HG03432 (cell line): ENCODE measurements at regions not wholly inside any gene's neighbourhood (a gene's known extent, or its start where the extent isn't known, plus 50 kb on each side); places are given as distances from the start of the nearest gene placed in this dataset.
"Not testable (repeated sequence)": the region's sequence is repeated elsewhere in the genome, so short reads cannot be mapped to it uniquely, and the experiment has no call there.

ENCODE experiments used
- ATAC-seq: cut with Tn5 transposase; IDR thresholded peaks from one replicate; pipeline ENCODE4 v1.9.1; 2021; ENCODE audit warnings: mild to moderate bottlenecking, moderate library complexity; ENCODE audit not compliant: unreplicated experiment

DNA sequence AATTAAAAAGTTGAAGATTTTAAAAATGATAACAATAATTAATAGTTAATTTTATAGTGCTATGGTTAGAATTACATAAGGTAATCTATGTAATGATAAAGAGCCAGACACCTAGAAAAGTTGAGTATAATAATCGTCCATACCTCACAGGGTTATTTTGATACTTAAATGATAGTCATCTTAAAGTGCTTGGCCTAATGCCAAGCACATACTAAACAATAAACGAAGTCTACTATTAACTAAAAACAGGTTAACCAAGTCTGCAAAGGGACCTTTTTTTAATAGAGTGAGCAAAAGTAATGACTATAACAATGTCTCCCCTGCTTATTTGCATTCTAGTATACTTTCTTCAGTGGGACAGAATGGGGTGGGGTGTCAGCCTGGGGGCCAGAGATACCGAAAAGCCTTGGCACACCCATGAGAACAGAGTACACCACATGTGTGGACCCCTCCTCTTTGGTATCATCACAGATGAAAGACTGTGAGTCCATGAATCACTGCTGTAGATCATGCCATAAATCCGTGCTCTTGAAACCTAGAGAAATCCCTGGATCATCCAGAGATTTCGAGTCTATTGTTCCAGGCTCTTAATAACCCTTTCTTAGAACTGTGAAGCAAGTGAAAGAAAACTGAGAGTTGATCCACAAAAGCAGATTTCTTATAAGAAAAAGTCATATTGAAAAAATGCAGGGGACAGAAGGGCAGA is 249.5 kb downstream of the PRELID2 start:
- ATAC-seq = no peak

DNA sequence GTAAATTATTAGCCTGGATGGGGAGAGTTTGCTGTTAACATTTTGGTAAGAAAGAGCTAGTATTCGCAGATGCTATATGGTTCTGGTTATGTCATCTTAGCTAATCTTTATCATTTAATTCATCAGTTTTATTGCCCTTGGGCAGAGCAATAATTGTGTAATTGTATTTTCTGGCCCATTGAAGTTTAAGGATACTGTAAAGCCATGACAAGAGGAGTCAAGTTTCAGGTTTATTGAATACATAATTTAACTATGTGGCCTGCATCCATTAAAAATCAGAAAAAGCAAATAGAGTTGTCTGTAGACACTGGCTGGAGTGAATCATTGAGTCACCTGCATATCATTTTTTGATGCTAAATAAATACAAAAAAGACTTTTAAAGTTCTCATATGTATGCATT is 255.8 kb downstream of the PRELID2 start:
- no peak for ATAC-seq

DNA sequence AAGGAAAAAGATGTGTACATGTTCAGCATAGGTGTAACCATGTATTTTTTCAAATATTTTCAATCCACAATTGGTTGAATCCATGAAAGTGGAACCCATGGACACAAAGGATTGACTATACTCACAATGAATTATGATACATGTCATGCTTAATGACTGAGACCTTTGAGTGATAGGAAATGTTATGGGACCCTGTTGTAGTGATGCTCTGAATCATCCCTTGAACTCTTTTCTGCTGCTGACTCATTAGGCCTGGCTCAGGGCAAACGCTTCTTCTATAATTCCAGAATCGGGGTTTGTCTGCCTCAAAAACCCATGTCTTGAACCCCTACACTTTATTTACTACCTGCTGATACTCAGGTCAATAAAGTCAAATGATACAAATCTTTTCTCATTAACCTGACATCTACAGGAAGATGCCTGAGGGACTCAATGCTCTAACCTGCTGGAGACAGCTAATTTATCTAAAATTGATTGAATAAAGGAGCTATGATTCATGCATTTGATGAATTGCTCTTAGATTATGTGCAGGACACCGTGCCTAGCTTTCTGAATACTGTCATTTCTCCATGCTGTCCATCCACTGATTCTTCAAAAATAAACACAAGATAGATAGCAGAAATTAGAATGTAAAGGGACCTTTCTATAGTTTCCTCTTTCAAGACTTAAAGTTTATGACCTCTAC is 260.1 kb downstream of the PRELID2 start:
- ATAC-seq = no peak

DNA sequence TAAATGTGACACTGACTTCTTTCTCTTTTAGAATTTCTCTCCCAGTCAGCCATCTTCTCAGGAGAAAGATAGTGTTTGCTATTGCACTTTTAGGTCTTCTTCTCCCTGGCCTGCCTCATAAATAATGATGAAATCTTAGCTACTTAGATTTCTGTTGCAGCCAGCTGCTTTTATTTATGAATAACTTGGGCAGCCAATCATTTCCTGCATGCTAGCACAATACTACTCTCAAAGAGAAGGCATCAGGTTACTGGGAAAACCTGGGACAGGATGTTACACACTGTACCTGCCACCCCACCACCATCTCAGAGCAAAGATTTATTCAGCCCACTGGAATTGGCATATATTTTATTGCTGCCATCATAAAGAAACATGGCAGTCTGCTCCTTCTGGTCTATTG is 266.6 kb downstream of the PRELID2 start:
- ATAC-seq = no peak

DNA sequence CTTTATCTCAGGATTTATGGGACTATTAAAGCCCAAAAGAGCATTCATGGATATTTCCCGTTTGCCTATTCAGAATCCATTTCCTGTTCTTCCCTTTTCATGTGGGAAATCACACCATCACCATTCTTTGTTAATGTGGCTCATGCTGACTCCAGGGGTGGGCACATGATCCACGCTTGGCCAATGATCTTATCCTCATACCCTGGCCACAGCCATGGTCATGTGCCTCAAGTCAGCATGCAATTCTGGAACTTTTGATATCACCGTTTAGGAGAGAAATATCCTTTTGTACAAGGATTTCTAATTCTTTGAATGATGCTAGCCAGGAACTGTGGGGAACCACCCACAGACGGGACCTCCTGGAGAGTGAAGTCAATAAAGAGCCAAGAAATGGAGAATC is 272.2 kb downstream of the PRELID2 start:
- ATAC-seq = no peak

DNA sequence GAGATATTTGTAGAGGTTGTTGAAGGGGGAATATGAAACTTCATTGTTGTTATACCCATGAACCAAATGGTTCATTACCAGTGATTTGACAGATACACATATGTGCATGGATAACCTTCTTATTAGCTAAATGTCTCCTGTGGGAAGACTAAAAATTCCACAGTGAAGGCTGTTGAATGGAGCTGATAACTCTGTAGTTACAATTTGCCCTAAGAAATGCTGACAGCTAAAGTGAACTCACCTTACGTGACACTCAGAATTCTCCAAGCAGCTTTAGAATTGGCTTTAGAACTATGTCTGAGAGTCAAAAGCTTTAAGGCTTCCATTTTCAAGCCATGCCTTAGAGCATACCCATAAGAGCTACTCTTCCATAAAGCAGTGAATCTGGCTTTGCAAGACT is 276.9 kb downstream of the PRELID2 start:
- no peak for ATAC-seq

DNA sequence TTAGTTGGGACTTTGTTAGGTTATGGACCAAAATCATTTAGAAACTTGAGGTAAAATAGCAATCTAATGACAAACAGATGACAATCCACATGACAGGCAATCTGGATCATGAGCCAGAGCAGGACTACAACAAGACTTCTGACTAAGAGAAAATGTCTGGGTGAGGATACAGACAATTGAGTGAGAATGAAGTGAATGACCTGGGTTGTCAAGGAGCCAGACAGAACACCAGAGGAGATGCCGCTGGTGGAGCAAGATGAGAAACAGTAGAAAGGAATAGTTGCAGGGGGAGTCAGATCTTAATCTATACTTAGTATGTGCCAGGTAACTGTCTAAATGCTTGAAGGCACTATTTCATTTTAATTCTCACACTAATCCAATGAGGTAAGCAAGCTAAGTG is 277.8 kb downstream of the PRELID2 start:
- no peak for ATAC-seq

DNA sequence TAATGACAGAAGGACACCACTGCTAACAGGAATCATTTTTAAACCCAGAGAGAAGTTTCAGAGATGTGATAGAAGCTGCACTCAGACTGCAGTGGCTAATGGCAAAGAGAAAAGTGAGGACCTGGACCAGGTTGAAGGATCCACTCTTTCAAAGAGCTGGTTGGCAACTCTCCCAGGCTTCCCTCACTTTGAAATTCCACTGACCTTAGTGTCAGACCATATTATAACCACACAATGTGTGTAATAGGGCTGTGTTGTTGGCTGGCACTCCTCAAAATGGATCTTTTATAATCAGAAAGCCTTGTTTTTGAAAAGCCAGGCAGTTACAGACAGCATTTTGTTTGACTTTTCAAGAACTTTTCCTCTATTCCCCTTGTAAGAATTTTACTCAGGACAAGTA is 280.7 kb downstream of the PRELID2 start:
- ATAC-seq = no peak

DNA sequence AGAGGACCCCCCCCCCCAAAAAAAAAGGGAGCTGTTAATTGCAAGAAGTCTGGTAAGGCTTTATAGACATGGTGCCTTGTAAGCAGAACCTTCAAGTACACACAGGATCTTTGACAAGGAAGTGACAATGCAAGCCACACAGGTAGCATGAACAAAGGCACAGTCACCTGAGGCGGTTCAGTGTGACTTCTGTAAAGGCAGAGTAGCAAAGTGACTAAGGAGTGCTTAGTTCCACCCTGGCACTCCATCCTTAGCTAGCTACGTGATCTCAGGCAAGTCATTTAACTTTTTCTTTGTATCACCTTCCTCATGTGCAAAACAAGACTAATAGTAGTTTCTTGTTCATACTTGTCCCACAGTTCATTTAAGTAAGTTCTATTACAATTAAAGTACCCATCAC is 282.0 kb downstream of the PRELID2 start:
- ATAC-seq = no peak

DNA sequence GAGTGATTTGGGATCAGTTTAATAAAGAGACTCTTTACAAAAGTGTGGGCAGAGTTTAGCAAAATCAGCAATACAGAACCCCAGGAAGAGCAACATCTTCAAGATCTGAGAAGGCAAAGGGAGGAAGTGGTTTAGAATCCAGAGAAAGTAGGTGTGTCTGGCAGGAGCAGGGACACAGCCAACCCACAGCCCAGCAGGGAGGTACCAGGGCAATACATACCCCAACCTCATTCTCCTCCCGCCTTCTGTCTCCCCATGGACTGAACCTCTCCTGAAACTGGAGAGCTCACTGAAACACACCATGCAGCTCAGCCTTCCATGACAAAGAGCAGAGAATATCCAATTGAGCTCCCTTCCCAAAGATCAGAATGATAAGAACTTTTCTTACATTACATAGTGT is 283.4 kb downstream of the PRELID2 start:
- ATAC-seq = no peak

DNA sequence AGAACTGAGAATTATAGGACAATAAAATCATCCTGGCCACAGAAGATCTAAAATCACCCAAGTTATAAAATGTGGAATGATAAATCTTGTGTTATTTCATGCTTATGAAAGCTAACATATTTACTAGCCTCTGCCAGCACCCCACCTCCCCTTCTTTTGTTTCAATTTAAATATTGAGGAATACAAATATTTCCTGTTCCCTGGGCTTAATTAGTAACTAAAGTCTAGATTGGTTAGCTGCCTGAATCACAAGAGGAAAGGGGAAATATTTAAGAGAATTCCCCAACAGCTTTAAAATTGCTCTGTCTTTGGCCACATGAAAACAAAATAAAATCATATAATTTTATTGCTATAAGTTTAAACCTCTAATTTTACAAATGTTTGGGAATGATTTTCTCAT is 287.0 kb downstream of the PRELID2 start:
- no peak for ATAC-seq

DNA sequence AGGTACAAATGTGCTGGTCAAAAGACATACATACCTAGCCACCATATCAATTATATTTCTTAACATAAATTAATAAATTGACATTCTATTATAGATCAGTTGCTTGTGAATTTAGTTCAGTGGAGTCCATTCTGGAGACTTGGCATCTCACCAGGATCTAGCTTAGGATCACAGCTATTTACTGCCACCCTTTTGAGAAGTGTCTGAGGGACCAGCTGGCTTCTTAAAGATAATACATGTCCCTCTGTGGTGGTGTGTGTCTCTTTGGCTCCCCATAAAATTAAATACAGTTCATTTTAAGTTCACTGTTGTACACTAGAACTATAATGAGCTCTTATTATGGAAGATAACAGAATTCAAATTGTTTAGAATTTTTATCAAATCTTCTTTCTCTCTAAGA is 290.7 kb downstream of the PRELID2 start:
- ATAC-seq = no peak

DNA sequence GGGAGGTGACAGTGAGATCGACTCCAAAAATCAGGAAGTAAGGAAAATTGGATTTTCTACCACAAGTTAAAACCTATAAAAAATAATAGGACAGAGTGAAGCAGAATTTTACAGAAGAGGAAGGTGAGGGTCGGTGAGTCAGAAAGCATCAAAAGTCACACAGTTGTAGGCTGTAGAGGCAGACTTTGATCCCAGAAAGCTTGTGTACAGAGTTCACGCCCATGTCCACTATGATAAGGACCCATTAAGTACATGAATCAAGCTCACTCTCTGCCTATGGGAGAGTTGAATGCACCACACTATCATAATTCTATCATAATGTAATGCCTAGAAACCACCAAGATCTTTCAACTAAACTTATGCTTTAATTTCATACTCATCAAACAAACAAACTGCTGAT is 291.2 kb downstream of the PRELID2 start:
- ATAC-seq = no peak

DNA sequence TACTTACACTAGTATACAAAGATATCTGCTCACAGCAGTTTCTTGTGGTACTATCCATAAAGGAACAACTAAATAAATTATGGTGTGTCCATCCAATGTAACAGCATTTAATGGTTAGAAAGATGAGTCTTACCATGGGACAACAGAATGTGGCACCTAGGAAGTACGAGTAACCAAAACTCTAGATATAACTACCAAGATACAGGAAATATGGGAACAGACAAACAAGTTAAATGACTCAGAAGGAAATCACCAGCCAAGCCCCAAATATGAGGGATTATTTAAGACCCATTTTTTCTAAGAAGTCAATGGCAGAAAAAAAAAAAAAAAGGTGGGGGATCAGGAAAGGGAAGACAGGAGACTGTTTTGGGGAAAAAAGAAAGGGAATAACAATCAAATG is 294.8 kb downstream of the PRELID2 start:
- no peak for ATAC-seq

DNA sequence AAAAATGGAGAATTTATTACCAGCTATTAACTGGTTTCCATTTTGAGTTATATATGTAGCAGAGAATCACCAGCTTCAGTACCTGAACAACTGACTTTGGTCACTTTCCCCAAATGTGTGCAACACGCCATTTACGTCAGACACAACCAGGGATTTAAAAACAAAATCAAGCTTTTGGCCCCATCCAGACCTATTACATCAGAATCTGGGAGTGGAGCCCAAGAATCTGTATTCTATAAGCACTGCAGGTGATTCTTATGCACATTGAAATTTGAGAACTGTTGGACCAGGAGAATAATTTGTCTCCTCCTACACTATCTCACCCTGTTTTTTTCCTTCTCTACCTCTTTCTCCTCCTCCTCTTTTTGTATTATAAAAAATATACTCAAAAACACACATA is 295.9 kb downstream of the PRELID2 start:
- ATAC-seq = no peak

DNA sequence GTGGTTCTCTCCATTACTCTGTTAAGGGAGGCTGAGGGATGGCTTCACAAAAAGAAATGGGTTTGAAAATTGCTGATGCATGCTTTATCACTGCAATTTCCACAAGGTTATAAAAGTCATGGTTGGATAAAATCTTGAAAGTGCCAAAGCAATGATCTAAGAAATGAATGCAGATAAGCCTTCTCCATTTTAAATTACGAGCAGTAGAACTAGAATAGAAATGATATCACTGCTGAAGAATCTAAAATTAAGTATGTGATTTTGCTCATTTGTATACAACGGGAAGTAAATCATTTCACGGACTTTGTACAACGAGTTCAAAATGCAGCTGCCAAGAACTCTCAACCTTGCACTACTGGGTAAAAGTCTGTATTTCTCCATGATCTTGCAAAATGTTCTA is 299.0 kb downstream of the PRELID2 start:
- ATAC-seq = no peak

DNA sequence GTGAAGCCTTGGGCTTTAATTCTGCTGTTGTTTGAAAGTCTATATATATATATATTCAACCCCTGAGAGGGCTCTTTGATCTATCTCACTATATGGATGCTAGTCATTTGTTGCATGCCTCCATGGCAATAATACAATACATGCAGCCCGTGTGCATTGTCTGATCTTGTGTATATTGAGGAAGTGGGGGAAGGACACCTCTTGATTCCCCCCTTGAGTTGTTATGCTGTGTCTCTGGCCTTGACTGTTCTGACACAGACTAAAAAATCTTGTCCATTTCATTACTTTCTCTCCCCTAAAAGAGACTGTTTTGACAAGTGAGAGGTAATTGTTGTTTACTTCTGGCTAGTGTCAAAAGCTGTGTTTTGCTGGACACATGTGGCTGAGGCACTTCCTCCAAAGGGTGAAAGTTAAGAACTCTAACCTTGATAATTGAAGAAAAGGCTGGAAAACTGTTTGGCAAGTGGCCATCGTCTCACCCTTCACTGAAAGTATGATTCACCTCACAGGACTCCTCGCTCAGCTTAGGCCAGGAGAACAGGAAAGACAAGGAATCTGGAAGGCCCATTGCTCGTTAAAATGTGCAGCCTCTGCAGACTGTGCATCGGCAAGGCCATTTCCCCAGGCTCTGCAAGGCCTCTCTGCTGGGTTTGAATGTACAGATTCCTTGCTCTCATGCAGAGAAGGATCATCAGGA is 304.0 kb downstream of the PRELID2 start:
- no peak for ATAC-seq

DNA sequence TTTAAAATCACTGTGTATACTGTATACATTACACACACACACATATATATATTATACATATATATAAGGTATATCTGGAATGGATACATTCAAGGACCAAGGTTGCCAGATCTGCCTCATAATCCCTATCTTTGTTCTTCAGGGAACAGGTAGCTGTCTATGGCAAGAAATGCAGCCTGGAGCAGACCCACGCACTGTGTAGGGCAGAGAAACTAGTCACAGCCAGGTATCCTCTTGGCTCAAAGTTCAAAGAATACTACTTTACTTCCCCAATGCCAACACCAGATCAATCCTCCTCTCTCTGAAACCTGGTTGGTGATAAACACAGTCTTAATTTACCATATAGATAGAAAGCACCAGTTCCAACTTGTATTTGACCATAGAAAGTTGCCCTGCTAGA is 313.6 kb downstream of the PRELID2 start:
- no peak for ATAC-seq

DNA sequence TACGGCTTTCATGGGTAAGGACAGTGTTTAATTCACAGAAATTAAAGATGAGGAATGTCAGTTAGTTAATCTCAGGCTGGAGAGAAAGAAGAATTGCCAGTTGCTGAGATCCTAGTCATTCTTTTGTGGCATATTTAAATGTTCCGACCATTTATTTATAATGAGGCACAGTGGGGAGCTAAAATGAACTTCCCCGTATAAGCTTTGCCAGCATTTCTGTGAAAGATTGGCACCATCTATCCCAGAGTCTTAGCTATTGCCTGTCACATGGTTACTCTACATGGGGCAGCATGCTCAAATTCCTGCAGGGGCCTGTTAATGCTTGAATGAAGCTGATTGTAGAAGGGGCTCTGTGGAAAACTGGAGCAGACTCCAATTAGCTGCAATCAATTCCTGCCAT is 314.1 kb downstream of the PRELID2 start:
- ATAC-seq = no peak

DNA sequence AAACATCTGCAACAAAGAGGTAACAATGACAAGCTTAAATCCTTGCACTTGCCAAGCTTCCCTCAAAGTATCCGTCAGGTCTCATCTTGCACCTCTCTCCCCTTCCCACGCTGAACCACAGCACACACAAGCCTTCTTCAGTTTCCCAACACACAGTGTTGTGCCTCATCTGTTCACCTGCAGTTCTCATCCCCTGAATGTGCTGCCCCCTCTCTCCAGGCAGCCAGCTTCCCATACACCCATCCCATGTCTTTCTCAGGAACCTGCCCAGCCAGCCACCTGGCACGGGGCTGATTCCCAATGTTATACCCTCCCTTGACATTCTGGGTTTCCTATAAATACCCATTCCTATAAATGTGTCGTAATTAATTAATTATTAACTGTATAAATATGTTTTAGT is 314.8 kb downstream of the PRELID2 start:
- no peak for ATAC-seq

DNA sequence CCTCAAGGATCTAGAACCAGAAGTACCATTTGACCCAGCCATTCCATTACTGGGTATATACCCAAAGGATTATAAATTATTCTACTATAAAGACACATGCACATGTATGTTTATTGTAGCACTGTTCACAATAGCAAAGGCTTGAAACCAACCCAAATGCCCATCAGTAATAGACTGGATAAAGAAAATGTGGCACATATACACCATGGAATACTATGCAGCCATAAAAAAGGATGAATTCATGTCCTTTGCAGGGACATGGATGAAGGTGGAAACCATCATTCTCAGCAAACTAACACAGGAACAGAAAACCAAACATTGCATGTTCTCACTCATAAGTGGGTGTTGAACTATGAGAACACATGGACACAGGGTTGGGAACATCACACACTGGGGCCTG is 317.6 kb downstream of the PRELID2 start:
- not testable (repeated sequence) for ATAC-seq

DNA sequence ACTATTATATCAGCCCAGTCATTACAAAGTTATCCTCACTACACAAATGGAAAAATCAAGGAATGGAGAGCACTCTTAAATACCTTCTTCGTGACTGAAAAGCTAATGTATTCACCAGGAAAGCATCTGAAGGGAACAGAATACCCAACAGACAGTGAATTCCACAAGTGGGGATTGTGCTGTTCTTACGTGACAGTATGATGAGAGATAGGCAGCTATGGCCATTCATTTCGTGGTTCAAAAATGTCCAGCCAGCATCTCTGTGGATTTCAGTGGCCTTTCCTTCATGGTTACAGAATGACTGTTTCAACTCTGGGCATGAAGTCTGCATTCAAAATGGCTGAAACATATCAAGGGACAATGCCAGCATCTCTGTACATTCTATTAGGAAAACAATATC is 323.8 kb downstream of the PRELID2 start:
- no peak for ATAC-seq
